Common myeloid progenitor, CD34-positive (primary cell): ENCODE measurements at regions not wholly inside any gene's neighbourhood (a gene's known extent, or its start where the extent isn't known, plus 50 kb on each side); places are given as distances from the start of the nearest gene placed in this dataset.

ENCODE experiments used
- CTCF ChIA-PET: fragments of 350-600 bp; sonication (Branson Sonifier 250); formaldehyde crosslinking; loops from one replicate; lab custom pipeline; 2021; ENCODE audit warnings: antibody characterized with exemption; lab: Charles Lee
- POLR2A ChIA-PET: fragments of 350-600 bp; sonication (Branson Sonifier 250); formaldehyde crosslinking; loops from one replicate; lab custom pipeline; 2021; ENCODE audit warnings: antibody characterized with exemption; lab: Charles Lee
- DNase-seq, 3 donors: peaks; one replicate each; pipeline versions ENCODE4 v3.0.0 to v3.0.0-alpha.2; 2013
- H3K27ac ChIP-seq, 2 experiments: 1 replicate in 1 of 2; 2 replicates in 1 of 2; pipeline ENCODE4 v1.7.0; 2013; ENCODE audit warnings: inconsistent platforms in 2 of 2, low read length in 2 of 2, mild to moderate bottlenecking in 2 of 2, low read depth in 1 of 2, moderate library complexity in 1 of 2; ENCODE audit not compliant: severe bottlenecking in 2 of 2, insufficient read depth in 1 of 2, poor library complexity in 1 of 2
- H3K27me3 ChIP-seq, 5 experiments: replicated peaks in 2 of 5; 1 replicate in 3 of 5; 2 replicates in 2 of 5; pipeline versions ENCODE4 v1.6.1 to v1.7.0; 2013; ENCODE audit warnings: low read length in 4 of 5, mild to moderate bottlenecking in 2 of 5, moderate library complexity in 2 of 5, inconsistent platforms in 1 of 5; ENCODE audit not compliant: insufficient read depth in 5 of 5, control insufficient read depth in 4 of 5
- H3K36me3 ChIP-seq, 4 experiments: 1 replicate in 2 of 4; 2 replicates in 2 of 4; pipeline versions ENCODE4 v1.6.1 to v1.7.0; 2013; ENCODE audit warnings: low read length in 3 of 4, control low read depth in 1 of 4, mild to moderate bottlenecking in 1 of 4; ENCODE audit not compliant: control insufficient read depth in 4 of 4, insufficient read depth in 4 of 4
- H3K4me1 ChIP-seq, 4 experiments: 1 replicate in 3 of 4; 2 replicates in 1 of 4; pipeline versions ENCODE4 v1.6.1 to v1.7.1; 2013; ENCODE audit warnings: low read length in 3 of 4, mild to moderate bottlenecking in 3 of 4, control low read depth in 1 of 4, inconsistent platforms in 1 of 4, moderate library complexity in 1 of 4; ENCODE audit not compliant: control insufficient read depth in 4 of 4, insufficient read depth in 4 of 4; ENCODE audit errors: control extremely low read depth in 1 of 4
- H3K4me3 ChIP-seq, 7 experiments: 1 replicate in 4 of 7; 2 replicates in 3 of 7; pipeline versions ENCODE4 v1.5.1 to v1.7.0; 2013; ENCODE audit warnings: mild to moderate bottlenecking in 7 of 7, low read length in 6 of 7, moderate library complexity in 6 of 7, inconsistent platforms in 2 of 7, low read depth in 2 of 7, control low read depth in 1 of 7; ENCODE audit not compliant: insufficient read depth in 4 of 7, control insufficient read depth in 1 of 7; ENCODE audit errors: extremely low read depth in 1 of 7
- H3K9me3 ChIP-seq, 5 experiments: 1 replicate in 4 of 5; 2 replicates in 1 of 5; pipeline versions ENCODE4 v1.6.1 to v1.7.1; 2013; ENCODE audit warnings: low read length in 4 of 5, mild to moderate bottlenecking in 2 of 5, inconsistent platforms in 1 of 5, low read depth in 1 of 5, moderate library complexity in 1 of 5; ENCODE audit not compliant: control insufficient read depth in 4 of 5, insufficient read depth in 2 of 5; ENCODE audit errors: control extremely low read depth in 1 of 5
- WGBS: methylation state at CpG from one replicate; pipeline ENCODE4 v1.1.5; 2013; ENCODE audit not compliant: insufficient coverage; 5-methylcytosine and 5-hydroxymethylcytosine counted together

DNA sequence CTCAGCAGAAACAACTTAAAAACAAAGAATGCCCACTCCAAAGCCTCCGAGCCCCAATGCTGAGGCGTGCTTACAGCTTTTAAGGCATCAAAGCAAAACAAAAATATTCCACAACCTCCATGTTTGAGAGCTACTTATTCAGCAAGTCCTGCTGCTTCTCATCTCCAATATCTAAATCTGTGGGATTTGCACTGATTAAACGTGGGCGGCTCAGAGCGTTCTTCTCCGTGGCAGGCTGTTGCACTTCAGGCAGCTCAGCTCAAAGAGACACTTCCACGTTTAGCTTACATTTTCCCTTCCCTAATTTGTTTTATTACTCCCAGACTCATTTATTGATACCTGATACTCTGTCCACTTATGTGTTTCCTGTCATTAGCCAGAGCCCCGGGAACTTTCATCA, 282.6 kb upstream of the MCTP2 start:
- no peak for DNase-seq
- CTCF ChIA-PET, result no interaction called here
- POLR2A ChIA-PET, result interaction anchor here (0.5 kb wide), 1 partner anchor 693 kb away, joined by 3 read pairs; no protein-coding TSS in a partner anchor
- H3K4me1 ChIP-seq, result no peaks in the 10 kb centered on the region
- H3K27me3 ChIP-seq, result peaks cover 0 to 11% (median 0%) of the 10 kb centered on the region in 5 experiments
- H3K4me3 ChIP-seq, result no peak overlapping the region
- WGBS, result 63% methylated on average over 8 of the region's 8 CpGs
- H3K9me3 ChIP-seq, result no peaks in the 10 kb centered on the region
- no peak overlapping the region for H3K27ac ChIP-seq
- no peaks in the 10 kb centered on the region for H3K36me3 ChIP-seq

DNA sequence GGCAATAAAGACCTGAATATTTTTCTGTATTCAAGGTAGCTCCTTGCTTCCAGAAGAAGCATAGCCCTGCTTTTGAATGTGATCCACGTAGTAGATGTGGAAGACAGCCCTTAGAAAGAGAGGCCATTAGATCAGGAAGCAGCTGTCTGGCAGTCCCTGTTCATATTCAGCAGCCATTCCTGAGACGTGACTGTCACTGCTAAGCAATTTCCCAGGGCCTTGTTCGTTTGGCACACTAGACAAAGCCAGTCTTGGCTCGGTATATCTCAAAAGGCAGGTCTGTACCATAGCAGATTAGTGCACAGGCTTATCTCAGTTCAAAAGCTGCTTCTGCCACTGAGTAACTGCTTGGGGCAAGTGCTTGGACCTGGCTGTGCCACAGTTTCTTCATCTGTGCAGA, 287.8 kb upstream of the MCTP2 start:
- H3K36me3 ChIP-seq, result no peaks in the 10 kb centered on the region
- H3K4me3 ChIP-seq, result no peak overlapping the region
- H3K27ac ChIP-seq, result no peak overlapping the region
- H3K9me3 ChIP-seq, result no peaks in the 10 kb centered on the region
- H3K4me1 ChIP-seq, result no peaks in the 10 kb centered on the region
- peaks cover 0 to 11% (median 0%) of the 10 kb centered on the region in 5 experiments for H3K27me3 ChIP-seq
- ChIA-PET POLR2A (no interaction called here), CTCF (no interaction called here)
- WGBS, result 87% methylated on average over 4 of the region's 4 CpGs
- DNase-seq, result peak; percentile 21 to 63 (median 31)

DNA sequence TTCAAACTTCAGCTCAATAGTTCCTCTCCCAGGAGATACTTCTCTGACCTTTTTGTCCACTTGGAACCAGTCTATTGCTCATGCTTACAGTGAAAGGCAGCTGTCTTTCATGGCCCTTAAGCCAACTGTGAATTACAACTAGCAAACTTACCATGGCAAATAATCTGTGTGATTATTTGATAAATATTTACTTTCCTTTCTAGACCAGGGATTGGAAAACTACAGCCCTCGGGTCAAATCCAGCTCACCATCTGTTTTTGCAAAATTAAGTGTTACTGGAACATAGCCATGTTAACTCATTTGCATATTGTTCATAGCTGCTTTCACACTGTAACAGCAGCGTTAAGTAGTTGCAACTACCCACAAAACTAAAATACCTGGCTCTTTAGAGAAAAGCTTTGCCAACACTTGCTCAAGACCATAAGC, 289.1 kb upstream of the MCTP2 start:
- H3K4me1 ChIP-seq, result no peaks in the 10 kb centered on the region
- peak in 1 of 3 donors; percentile 10 for DNase-seq
- no peaks in the 10 kb centered on the region for H3K9me3 ChIP-seq
- H3K27ac ChIP-seq, result no peak overlapping the region
- H3K36me3 ChIP-seq, result no peaks in the 10 kb centered on the region
- H3K27me3 ChIP-seq, result peaks cover 0 to 6% (median 0%) of the 10 kb centered on the region in 5 experiments
- WGBS, result 79% methylated on average over 2 of the region's 2 CpGs
- POLR2A ChIA-PET, result no interaction called here
- CTCF ChIA-PET, result interaction anchor here (1.1 to 1.8 kb wide), 3 partner anchors 9 to 178 kb away, joined by 3 to 5 read pairs (median 3); no protein-coding TSS in a partner anchor
- H3K4me3 ChIP-seq, result no peak overlapping the region

DNA sequence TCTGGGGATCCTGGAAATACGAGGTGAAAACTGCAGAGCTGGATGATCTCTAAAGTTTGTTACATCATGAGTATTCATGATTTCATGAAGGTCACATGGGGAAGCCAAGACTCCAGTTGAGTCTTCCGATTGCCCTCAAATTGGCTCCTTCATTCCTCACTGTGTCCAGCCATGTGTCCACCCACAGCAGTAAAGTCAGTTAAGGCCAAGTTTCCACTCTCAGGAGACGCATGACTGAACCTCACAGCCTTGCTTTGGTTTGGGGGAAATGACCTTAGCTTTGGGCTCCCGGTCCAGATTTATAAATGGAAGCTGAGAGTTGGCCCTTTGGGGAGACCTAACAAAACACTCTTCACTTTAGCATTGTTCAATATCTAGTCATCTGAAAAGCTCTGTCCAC, 289.7 kb upstream of the MCTP2 start:
- no peaks in the 10 kb centered on the region for H3K36me3 ChIP-seq
- no peak for DNase-seq
- 89% methylated on average over 4 of the region's 4 CpGs for WGBS
- no peaks in the 10 kb centered on the region for H3K9me3 ChIP-seq
- H3K4me3 ChIP-seq, result no peak overlapping the region
- CTCF ChIA-PET, result interaction anchor here (1.1 to 1.8 kb wide), 3 partner anchors 8 to 178 kb away, joined by 3 to 5 read pairs (median 3); no protein-coding TSS in a partner anchor
- H3K27me3 ChIP-seq, result peaks cover 0 to 4% (median 0%) of the 10 kb centered on the region in 5 experiments
- H3K27ac ChIP-seq, result no peak overlapping the region
- H3K4me1 ChIP-seq, result no peaks in the 10 kb centered on the region
- POLR2A ChIA-PET, result no interaction called here

DNA sequence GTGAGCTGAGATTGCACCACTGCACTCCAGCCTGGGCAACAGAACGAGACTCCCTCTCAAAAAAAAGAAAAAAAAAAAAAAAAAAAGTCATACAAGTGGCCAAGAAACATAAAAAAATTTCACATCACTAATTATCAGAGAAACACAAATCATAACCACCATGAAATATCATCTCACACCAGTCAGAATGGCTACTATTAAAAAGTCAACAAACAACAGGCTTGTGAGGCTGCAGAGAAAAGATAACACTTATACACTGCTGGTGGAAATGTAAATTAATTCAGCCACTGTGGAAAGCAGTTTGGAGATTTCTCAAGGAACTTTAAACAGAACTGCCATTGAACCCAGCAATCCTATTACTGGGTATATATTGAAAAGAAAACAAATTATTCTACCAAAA, 291.1 kb upstream of the MCTP2 start:
- no CpG with 5 or more reads among the region's 1 CpG for WGBS
- POLR2A ChIA-PET, result no interaction called here
- no peaks in the 10 kb centered on the region for H3K4me1 ChIP-seq
- CTCF ChIA-PET, result no interaction called here
- H3K27ac ChIP-seq, result no peak overlapping the region
- H3K36me3 ChIP-seq, result no peaks in the 10 kb centered on the region
- H3K27me3 ChIP-seq, result no peaks in the 10 kb centered on the region
- DNase-seq, result peak in 1 of 3 donors; percentile 33
- H3K4me3 ChIP-seq, result no peak overlapping the region
- H3K9me3 ChIP-seq, result no peaks in the 10 kb centered on the region

DNA sequence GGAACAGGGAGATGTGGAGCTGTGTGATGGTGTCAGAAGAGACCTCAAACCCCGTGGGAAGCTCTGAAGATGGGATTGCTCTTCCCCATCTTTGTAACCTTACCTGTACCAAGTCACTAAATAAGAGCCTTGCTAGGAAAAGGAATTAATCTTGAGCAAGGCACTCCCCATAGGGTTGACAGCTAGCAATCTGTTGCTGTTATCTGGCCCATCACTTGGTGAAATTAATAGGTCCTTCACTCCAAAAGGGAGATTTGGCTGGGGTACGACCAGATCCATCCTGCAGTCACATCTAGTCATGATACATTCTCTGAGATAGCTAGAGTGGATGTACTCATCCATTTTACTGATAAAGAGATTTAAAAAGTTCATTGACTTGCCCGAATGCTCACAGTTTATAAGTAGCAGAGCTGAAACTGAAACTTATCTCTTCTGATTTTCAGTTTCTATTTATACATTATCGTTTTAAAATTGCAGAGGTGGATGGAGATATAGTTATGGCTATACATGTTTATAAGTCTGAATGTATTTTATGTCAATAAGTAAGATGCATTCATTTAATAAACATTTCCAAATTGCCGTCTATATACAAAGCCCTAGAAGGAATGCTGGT, 299.1 kb upstream of the MCTP2 start:
- Histone ChIP-seq H3K36me3 (no peaks in the 10 kb centered on the region), H3K4me3 (no peak overlapping the region), H3K9me3 (no peaks in the 10 kb centered on the region), H3K27ac (no peak overlapping the region), H3K4me1 (no peaks in the 10 kb centered on the region), H3K27me3 (peaks cover 0 to 2% (median 0%) of the 10 kb centered on the region in 5 experiments)
- WGBS, result 92% methylated on average over 2 of the region's 5 CpGs
- no peak for DNase-seq
- POLR2A ChIA-PET, result no interaction called here
- CTCF ChIA-PET, result interaction anchor here (1.2 kb wide), 1 partner anchor 14 kb away, joined by 3 read pairs; no protein-coding TSS in a partner anchor

DNA sequence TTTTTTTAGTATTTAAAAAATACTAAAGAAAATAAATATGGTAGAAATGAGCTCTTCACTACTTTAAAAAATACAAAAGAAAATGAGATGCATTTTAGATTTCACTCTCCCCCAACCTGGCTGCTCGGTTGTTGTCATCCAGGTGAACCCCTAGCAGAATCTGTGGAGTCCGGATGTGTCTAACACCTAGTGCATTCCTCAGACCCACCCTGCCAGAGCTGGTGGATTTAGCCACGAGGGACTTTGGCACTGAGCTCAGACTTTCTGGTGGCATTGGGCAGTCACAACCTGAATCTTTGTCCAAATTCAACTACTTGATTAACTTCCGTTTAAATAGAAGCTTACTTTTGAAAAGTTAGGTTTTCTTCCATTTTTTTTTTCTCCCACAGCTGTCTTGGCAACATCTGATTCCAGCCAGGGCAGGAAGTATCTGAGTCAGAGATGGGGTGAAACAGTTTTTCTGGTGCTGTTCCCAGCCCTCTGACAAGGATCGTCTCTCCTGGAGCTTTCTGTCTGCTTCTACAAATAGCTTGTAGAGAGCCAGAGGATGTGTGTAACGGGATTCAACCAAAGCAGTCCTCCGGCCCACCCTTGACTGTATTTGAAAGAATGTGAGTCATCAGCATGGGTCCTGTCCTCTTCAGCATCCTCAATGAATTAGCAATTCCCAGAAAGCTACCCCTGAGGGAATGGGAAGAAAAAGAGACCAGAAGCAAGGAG, 301.8 kb upstream of the MCTP2 start:
- H3K4me3 ChIP-seq, result no peak overlapping the region
- ChIA-PET CTCF (interaction anchor here (1.6 kb wide), 1 partner anchor 40 kb away, joined by 3 read pairs; no protein-coding TSS in a partner anchor), POLR2A (interaction anchor here (0.9 kb wide), 1 partner anchor 8 kb away, joined by 3 read pairs; no protein-coding TSS in a partner anchor)
- DNase-seq, result no peak
- no peak overlapping the region for H3K27ac ChIP-seq
- peaks cover 0 to 5% (median 0%) of the 10 kb centered on the region in 5 experiments for H3K27me3 ChIP-seq
- no peaks in the 10 kb centered on the region for H3K4me1 ChIP-seq
- no peaks in the 10 kb centered on the region for H3K36me3 ChIP-seq
- WGBS, result 100% methylated on average over 4 of the region's 7 CpGs
- no peaks in the 10 kb centered on the region for H3K9me3 ChIP-seq
